DOHH2 (cell line): ENCODE measurements at regions not wholly inside any gene's neighbourhood (a gene's known extent, or its start where the extent isn't known, plus 50 kb on each side); places are given as distances from the start of the nearest gene placed in this dataset.

Experiments used
- H3F3A ChIP-seq: fragments of 200-600 bp; sonication (generic), shearing (Covaris generic); 2 replicates; pipeline ENCODE4 v1.6.0; 2016; ENCODE audit warnings: antibody characterized with exemption, mild to moderate bottlenecking; ENCODE audit not compliant: control insufficient read depth, insufficient read depth
- H3K27ac ChIP-seq: fragments of 200-600 bp; sonication (generic); 2 replicates; pipeline ENCODE4 v1.5.1; 2014; ENCODE audit warnings: low read depth, mild to moderate bottlenecking, low read length, moderate library complexity
- H3K27me3 ChIP-seq: fragments of 200-600 bp; sonication (generic); 2 replicates; pipeline ENCODE4 v1.6.1; 2014; ENCODE audit warnings: mild to moderate bottlenecking, low read length, mixed read lengths; ENCODE audit not compliant: control insufficient read depth
- H3K36me3 ChIP-seq: fragments of 200-600 bp; sonication (generic); 2 replicates; pipeline ENCODE4 v1.6.1; 2014; ENCODE audit warnings: mild to moderate bottlenecking, low read length, moderate library complexity, mixed read lengths; ENCODE audit not compliant: control insufficient read depth
- H3K4me1 ChIP-seq: fragments of 200-600 bp; sonication (generic); 2 replicates; pipeline ENCODE4 v1.6.1; 2014; ENCODE audit warnings: mild to moderate bottlenecking, low read length, mixed read lengths; ENCODE audit not compliant: control insufficient read depth
- H3K4me2 ChIP-seq: fragments of 200-600 bp; sonication (generic); 2 replicates; pipeline ENCODE4 v1.6.0; 2014; ENCODE audit warnings: mild to moderate bottlenecking, low read length, moderate library complexity
- H3K4me3 ChIP-seq: fragments of 200-600 bp; sonication (generic); 2 replicates; pipeline ENCODE4 v1.5.1; 2014; ENCODE audit warnings: mild to moderate bottlenecking, low read length, mixed read lengths
- H3K79me2 ChIP-seq: fragments of 200-600 bp; sonication (generic); 2 replicates; pipeline ENCODE4 v1.6.1; 2014; ENCODE audit warnings: mild to moderate bottlenecking, low read length, mixed read lengths; ENCODE audit not compliant: control insufficient read depth
- H3K9me2 ChIP-seq: fragments of 200-600 bp; sonication (generic); replicated peaks from 2 replicates; pipeline ENCODE4 v1.6.1; 2014; ENCODE audit warnings: mild to moderate bottlenecking, low read length, mixed read lengths; ENCODE audit not compliant: control insufficient read depth
- H3K9me3 ChIP-seq: fragments of 200-600 bp; sonication (generic); 2 replicates; pipeline ENCODE4 v1.6.1; 2014; ENCODE audit warnings: antibody characterized with exemption, low read length, mixed read lengths; ENCODE audit not compliant: control insufficient read depth, insufficient read depth
- H4K20me1 ChIP-seq: fragments of 200-600 bp; sonication (generic); 2 replicates; pipeline ENCODE4 v1.6.0; 2014; ENCODE audit warnings: low read depth, mild to moderate bottlenecking, antibody characterized with exemption, low read length, moderate library complexity; ENCODE audit not compliant: control insufficient read depth, insufficient read depth
- CTCF ChIP-seq: fragments of 200-600 bp; sonication (generic); IDR thresholded peaks from one replicate; pipeline ENCODE4 v1.5.1; 2014; ENCODE audit warnings: antibody characterized with exemption, mild to moderate bottlenecking, low read depth, low read length; ENCODE audit not compliant: poor library complexity, severe bottlenecking
- EZH2phosphoT487 ChIP-seq: fragments of 200-600 bp; sonication (generic); IDR thresholded peaks from 2 replicates; pipeline ENCODE4 v1.6.1; 2017; ENCODE audit warnings: borderline replicate concordance, mild to moderate bottlenecking, antibody characterized with exemption, low read length, moderate library complexity, mixed read lengths

- TF ChIP-seq CTCF (no peak), EZH2phosphoT487 (no peak; the same call in 1 of the 2 replicates)
- no peaks in the 10 kb centered on the region for H4K20me1 ChIP-seq
- peaks cover 16% of the 10 kb centered on the region for H3K9me3 ChIP-seq
- H3K27me3 ChIP-seq = peaks cover 34% of the 10 kb centered on the region
- peaks cover 8% of the 10 kb centered on the region for H3F3A ChIP-seq
- no peak overlapping the region for H3K4me3 ChIP-seq
- no peaks in the 10 kb centered on the region for H3K79me2 ChIP-seq
- no peak overlapping the region for H3K27ac ChIP-seq
- H3K4me2 ChIP-seq = no peak overlapping the region
- no peaks in the 10 kb centered on the region for H3K9me2 ChIP-seq
- H3K4me1 ChIP-seq = peaks cover 21% of the 10 kb centered on the region
- no peaks in the 10 kb centered on the region for H3K36me3 ChIP-seq
Measured at GRCh38 chr7:25854059-25854458, 297.9 kb upstream of the NFE2L3 start.

GRCh38 chr7:25854608-25855497 lies 297.1 kb upstream of the NFE2L3 start:
- H3F3A ChIP-seq = peaks cover 8% of the 10 kb centered on the region
- H3K4me2 ChIP-seq = no peak overlapping the region
- H3K79me2 ChIP-seq = no peaks in the 10 kb centered on the region
- peaks cover 30% of the 10 kb centered on the region for H3K27me3 ChIP-seq
- no peak overlapping the region for H3K4me3 ChIP-seq
- TF ChIP-seq EZH2phosphoT487 (no peak), CTCF (peak; percentile 76)
- H3K4me1 ChIP-seq = peaks cover 21% of the 10 kb centered on the region
- H3K9me2 ChIP-seq = no peaks in the 10 kb centered on the region
- no peak overlapping the region for H3K27ac ChIP-seq
- no peaks in the 10 kb centered on the region for H3K36me3 ChIP-seq
- H4K20me1 ChIP-seq = no peaks in the 10 kb centered on the region
- peaks cover 16% of the 10 kb centered on the region for H3K9me3 ChIP-seq

- H3K27ac ChIP-seq = peak overlapping the region; percentile 10; the same call in 1 of the 2 replicates
- peaks cover 16% of the 10 kb centered on the region for H3K9me3 ChIP-seq
- H3K4me1 ChIP-seq = peaks cover 24% of the 10 kb centered on the region
- peaks cover 8% of the 10 kb centered on the region for H3F3A ChIP-seq
- TF ChIP-seq EZH2phosphoT487 (no peak), CTCF (no peak)
- H4K20me1 ChIP-seq = no peaks in the 10 kb centered on the region
- H3K4me2 ChIP-seq = peak overlapping the region; percentile 79
- peak overlapping the region; percentile 73 for H3K4me3 ChIP-seq
- H3K27me3 ChIP-seq = peaks cover 30% of the 10 kb centered on the region
- H3K9me2 ChIP-seq = no peaks in the 10 kb centered on the region
- H3K36me3 ChIP-seq = no peaks in the 10 kb centered on the region
- no peaks in the 10 kb centered on the region for H3K79me2 ChIP-seq
Measured at GRCh38 chr7:25855854-25856782, 295.9 kb upstream of the NFE2L3 start.
